ENCODE measurements at regions not wholly inside any gene's neighbourhood (a gene's known extent, or its start where the extent isn't known, plus 50 kb on each side); places are given as distances from the start of the nearest gene placed in this dataset.
"Not testable (repeated sequence)": the region's sequence is repeated elsewhere in the genome, so short reads cannot be mapped to it uniquely, and the experiment has no call there.

- peak; percentile 53 for DNase-seq
Measured at GRCh38 chr2:120539937-120540718, 194.2 kb downstream of the INHBB start.

- DNase-seq, result no peak
Measured at GRCh38 chr2:120540719-120541552, 194.7 kb upstream of the GLI2 start.

GRCh38 chr2:120541553-120541932 lies 194.1 kb upstream of the GLI2 start:
- DNase-seq, result no peak

DNA sequence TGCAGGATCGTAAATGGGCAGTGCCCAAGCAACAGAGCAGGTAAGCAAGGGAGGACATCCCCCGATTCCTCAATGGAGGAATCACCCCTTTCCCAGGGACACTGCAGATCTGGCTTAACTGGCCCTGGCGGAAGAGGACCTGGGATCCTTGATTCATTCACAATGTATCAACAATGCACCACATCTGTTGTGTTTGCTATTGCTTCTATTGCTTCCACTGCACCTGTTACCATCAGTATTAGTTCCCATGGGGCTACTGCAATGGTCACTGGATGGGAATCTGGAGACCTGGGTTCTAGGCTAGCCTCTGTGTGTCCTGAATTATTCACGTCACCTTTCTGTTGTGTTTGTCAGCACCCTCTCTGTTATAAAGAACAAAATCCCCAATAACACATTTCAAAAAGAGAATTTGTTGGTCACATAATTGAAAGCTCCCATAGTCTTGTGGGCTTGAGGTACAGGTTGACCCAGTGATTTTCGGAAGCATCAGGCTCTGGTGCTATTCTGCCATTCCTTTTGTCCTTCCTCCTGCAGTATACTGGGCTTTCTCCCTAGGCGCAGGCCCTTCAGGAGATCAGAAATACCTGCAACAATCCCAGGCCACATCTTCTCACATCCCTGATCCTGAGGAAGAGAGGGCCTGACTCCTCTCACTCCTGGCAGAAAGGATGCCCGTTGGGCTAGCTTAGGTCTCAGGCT lies 193.5 kb upstream of the GLI2 start:
- DNase-seq, result no peak

DNA sequence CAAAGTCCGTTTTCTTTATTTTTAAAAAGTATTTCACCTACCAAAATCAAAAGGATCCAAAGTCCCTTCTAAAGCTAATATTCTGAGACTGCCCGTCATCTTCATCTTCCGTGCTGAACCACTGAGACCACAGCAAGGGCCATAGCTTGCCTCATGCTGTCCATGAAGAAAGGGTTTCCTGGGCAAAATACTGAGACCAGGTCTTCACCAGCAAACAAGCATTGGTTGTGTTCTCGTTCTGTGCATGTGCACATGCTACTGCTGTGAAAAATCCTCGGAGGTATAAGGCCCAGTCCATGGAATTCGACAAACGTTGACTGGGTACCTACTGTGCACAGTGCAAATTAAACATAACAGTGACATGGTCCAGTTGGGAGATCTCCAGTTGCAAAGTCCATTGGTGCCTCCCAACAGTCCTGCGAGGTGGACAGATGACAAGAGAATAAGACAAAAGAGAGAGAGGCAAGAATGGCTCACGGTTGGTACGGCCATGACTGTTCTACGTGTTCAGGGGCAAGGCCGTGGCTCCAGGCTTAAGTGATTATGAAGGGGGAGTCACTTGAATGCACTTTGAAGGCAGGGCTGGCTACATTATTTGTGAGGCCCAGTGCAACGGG lies 192.6 kb upstream of the GLI2 start:
- DNase-seq, result no peak

DNA sequence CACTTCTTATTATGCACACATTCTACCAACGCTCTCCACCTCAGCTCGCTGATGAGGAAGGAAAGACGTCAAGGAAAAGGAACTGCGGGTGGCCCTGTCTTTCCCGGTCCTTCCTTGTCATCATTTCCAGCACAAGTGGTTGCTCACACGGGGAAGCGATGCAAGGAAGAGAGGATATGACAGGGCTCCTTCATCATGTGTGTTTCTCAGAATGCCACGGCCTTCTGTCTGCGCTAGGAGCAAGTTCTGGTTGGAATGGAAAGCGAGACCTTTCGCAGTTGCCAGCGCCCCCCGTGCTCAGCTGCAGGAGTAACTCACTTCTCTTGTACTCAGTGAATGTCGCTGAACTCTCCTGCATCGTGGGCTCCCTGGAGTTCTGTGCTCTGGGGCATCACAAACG lies 191.8 kb upstream of the GLI2 start:
- DNase-seq, result no peak

DNA sequence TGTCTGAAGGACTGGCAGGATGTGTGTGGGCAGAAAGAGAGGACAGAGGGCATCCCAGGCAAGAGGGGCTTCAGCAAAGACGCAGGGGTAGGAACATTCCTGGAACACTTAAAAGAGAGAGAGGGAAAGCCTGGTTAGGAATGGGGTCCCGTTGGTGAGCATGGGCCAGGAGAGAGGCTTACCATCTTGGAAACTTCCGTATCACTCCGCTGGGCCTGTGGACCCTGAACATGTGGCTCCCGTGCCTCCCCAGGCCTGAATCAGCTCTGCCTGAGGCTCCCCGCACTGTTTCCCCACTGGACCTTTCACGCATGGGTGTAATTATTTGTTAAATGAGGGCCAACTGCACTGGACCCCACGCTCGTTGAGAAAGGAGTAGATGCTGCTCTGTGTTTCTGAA lies 191.1 kb upstream of the GLI2 start:
- DNase-seq, result no peak

GRCh38 chr2:120545007-120545406 lies 190.7 kb upstream of the GLI2 start:
- not testable (repeated sequence) for DNase-seq

DNA sequence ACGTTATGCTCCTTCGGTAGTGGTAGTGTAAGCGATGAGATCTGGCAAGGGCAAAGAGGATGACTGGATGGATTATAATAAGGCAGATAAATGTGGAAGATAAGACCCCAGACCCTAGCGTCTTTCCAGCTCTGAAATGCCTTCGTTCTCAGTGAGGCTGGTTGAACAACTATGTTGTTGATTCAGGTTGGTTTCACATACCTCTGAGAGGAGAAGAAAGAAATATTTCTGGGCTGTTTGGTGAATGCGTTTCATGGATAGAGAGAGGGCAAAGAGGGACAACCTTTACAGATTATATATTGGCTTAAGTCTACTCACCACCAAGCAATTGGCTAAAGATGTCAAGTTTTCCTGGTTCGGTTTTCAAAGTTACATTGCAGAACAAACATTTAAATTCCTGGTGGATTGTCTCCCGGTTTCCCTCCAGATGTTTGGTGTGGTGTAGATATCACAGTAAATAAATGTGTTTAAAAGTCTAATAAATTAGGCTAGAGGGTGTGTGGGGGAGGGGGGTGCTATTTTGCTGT lies 190.1 kb upstream of the GLI2 start:
- no peak for DNase-seq

GRCh38 chr2:120546048-120546864 lies 189.4 kb upstream of the GLI2 start:
- no peak for DNase-seq

DNA sequence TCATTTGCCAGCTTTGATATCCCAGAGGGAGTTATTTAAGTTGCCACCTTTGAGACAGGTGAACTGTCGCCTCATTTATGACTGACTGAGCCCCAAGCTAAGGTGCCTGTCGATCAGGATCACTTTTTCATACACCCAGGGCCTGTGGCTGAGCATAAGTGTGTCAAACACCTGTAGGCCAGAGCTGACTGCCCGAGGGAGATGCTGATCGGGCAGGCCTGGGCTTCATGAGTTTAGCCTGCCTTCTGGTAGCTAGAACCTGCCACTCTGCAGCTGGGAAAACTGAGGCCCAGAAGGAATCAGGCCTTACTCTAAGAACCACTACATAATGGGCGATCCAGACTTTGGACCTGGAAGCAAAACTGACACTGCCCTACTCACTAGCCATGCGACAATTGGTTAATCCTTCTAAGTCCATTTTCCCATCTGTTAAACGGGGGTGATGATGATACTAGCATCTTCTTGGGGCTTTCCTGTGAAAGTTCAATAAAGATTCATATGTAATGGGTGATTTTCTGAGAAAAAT lies 188.7 kb upstream of the GLI2 start:
- DNase-seq, result no peak

GRCh38 chr2:120547662-120548061 lies 188.0 kb upstream of the GLI2 start:
- DNase-seq, result no peak

GRCh38 chr2:120548627-120549608 lies 186.8 kb upstream of the GLI2 start:
- no peak for DNase-seq

- no peak for DNase-seq
Measured at GRCh38 chr2:120549841-120550240, 185.8 kb upstream of the GLI2 start.

DNA sequence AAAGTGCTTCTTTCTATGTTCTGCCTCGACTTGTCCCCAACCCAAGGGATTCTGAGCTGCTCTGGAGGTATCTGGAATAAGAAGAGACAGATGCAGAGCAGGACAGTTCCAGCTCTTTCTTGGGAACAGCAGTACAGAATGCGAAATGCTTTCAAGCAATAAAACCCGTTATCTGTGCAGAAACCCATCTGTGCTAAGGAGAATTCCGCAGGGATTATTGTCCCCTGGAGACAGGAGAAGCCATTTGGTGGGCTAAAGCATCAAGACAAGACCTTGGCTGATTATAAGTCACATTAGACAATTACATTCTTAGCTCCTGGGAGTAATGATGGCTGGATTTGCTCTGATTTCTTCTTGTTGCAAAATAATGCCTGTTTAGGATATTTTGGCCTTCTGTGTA lies 185.4 kb upstream of the GLI2 start:
- DNase-seq, result no peak

DNA sequence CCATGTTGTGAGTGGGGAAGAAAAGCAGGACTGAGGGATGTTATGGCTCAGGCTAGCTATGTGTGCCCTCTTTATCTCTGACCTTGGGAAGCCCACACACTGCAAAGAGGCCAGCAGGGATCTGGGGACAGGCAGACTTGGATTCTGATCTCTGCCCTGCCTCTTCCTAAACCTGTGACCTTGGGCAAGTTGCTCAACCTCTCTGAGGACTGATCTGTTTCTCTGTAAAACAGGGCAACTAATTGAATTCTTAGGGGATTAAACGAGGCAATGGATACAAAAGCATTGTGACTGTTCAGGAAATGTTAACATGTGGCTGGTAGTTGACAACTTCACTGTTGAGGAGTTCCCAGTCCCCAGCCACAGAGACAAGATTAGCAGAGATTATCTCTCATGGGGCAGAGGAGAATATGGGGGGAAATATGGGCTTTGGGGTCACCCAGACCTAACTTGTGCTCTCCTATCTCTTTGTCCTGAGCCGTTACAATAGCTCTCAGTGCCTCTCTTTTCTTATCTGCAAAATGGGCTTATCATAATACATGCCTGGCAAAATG lies 184.7 kb upstream of the GLI2 start:
- DNase-seq, result no peak

- no peak for DNase-seq
Measured at GRCh38 chr2:120551522-120551921, 184.1 kb upstream of the GLI2 start.

GRCh38 chr2:120552079-120552478 lies 183.6 kb upstream of the GLI2 start:
- no peak for DNase-seq

GRCh38 chr2:120552800-120553481 lies 182.7 kb upstream of the GLI2 start:
- DNase-seq, result peak; percentile 87

DNA sequence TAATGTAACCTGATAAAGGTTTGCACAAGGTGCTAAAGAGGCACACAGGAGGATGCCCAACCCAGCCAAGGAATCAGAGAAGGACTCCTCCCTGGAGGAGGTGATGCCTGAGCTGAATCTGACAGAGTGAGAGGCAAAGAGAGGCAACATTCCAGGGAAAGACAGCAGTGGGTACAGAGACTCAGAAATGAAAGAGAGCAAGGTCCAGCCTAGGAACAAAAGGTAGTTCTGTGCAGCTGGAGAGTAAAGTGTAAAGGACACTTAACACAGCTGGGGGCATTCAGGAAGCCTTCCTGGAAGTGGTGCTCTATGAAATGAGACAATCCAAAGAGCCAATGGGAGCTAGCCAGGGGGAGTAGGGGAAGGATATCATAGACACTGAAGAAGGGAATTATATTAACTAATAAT lies 181.0 kb upstream of the GLI2 start:
- no peak for DNase-seq
